ENCODE measurements at regions not wholly inside any gene's neighbourhood (a gene's known extent, or its start where the extent isn't known, plus 50 kb on each side); places are given as distances from the start of the nearest gene placed in this dataset.
A peak's percentile ranks its signal among the peaks of the same experiment; 100 is the strongest.
"Not testable (repeated sequence)": the region's sequence is repeated elsewhere in the genome, so short reads cannot be mapped to it uniquely, and the experiment has no call there.

- no peak for DNase-seq
Measured at GRCh38 chr6:168255283-168255881, 64.2 kb downstream of the DACT2 start.

DNA sequence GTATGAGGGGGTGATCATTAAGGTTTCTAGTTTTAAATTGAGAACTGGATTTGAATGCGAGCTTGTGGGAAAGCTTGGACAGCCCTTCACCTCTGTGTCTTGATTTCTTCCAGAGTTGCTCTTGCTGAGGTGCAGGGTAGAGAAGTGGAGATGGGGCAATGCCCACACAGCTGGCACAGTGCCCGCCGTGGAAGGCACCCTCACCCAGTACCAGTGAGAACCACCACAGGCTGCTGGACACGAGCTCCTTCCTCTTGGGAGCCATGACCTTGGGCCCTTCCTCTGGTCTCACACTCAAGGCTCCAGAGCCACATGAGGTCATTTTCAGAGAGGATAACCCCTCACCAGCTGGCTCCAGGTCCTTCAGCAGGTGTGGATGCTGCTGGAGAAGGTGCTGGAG is 67.3 kb downstream of the DACT2 start:
- no peak for DNase-seq

DNA sequence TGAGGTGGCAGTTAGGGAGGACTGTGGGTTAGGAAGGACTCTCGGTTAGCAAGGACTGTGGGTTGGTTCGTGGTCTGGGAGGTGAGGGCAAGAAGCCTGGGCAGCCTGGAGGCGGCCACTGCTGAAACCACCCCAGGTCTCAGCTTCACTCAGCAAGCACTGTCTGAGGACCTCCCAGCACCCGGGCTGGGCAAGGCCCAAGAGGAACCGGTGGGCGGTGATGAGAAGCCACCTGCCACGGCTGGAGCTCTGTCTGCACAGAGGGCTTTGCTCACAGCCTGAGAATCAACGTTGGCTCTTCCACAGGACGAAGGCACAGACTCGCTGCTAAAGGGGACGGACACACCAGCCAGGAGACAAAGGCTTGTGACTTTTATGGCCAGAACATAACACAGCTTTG is 69.3 kb downstream of the DACT2 start:
- DNase-seq = no peak

DNA sequence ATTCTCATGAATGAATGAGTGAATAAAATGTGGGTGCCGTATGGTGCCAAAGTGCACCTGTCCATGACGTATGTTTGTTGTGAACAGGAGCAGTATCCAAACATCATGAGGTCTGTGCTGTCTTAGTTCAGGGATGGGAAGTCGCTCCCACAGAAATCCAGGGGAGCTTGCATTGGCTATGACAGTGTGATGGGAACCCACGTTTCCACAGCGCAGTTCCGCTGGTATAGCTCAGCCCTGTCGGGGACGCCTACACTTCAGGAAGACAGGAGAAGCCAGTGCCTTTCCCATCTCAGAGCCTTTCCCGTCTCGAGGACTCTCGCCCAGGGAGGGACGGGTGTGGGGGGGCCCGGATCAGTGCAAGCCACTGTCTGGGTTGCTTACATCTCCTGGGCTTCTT is 69.8 kb downstream of the DACT2 start:
- no peak for DNase-seq

GRCh38 chr6:168248148-168248620 is 71.4 kb downstream of the DACT2 start:
- no peak for DNase-seq

GRCh38 chr6:168247443-168248147 is 72.0 kb downstream of the DACT2 start:
- DNase-seq = peak; percentile 7

GRCh38 chr6:168244961-168245551 is 74.5 kb downstream of the DACT2 start:
- no peak for DNase-seq

- no peak for DNase-seq
Measured at GRCh38 chr6:168243812-168244376, 75.7 kb downstream of the DACT2 start.

DNA sequence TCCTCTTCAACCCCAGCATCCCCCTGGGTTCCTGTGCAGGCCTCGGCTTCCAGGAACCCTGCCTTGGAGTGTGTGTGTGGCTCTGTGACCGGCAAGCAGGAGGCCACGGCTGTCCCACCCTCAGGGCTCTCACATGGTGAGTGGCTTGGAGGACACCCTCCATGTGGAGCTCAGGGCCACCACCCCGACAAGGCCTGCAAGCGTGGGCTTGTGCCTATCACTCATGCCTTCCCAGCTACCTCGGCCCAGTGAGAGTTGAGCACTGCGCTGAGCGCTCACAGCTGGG is 76.7 kb downstream of the DACT2 start:
- DNase-seq = no peak

- no peak for DNase-seq
Measured at GRCh38 chr6:168242111-168242939, 77.3 kb downstream of the DACT2 start.

DNA sequence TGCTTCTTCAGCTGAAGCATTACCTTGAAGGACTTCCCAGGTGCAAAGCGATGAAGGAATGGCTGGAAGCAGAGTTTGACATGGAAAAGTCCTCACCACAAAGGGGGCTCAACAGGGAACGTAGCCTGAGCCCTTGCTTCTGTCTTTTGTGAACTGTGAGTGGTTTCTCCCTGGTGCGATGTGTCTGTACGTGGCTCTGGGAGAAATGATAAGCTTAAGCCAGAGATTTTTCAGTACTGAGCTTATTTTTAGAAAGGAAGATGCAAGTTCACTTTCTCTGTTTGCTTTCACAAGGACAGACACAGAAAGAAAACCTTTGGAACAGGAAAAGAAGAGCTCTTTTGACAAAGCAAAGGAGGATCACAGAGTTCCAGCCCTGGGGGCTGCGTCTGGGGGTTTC is 79.4 kb downstream of the DACT2 start:
- no peak for DNase-seq

DNA sequence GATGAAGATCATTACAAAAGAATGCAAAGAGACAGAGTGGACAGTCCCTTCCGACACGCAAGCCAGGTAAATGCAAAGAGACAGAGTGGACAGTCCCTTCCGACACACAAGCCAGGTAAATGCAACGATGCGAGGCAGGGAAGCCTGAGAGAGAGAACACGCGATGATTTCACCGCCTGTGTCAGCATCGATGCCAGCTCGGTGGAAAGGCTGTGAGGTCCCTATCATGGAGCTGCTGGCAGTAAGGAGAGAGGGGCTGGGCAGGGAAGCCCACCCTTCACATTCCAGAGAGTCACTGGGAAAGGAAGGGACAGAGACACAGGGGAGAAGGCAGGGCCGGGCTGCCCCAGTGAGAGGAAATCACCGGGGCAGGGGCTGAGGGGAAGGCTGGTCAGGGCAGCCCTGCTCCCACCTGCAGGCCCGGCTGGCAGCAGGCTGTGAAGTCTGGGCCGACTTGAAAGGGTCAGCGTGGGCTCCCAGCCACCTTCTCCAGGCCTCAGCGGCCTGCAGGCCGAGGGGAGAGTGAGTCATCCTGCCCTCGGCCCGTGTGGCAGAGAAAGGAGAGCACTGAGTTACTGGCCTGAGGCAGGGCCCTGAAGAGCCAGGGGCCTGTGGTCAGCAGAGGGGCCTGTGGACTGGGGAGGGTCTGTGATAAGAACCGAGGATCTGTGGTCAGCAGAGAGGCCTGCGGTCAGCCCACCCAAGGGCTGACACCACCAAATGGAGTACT is 80.4 kb downstream of the DACT2 start:
- no peak for DNase-seq

GRCh38 chr6:168238159-168238909 is 81.2 kb downstream of the DACT2 start:
- DNase-seq = no peak

- DNase-seq = not testable (repeated sequence)
Measured at GRCh38 chr6:168233875-168234213, 85.7 kb downstream of the DACT2 start.

DNA sequence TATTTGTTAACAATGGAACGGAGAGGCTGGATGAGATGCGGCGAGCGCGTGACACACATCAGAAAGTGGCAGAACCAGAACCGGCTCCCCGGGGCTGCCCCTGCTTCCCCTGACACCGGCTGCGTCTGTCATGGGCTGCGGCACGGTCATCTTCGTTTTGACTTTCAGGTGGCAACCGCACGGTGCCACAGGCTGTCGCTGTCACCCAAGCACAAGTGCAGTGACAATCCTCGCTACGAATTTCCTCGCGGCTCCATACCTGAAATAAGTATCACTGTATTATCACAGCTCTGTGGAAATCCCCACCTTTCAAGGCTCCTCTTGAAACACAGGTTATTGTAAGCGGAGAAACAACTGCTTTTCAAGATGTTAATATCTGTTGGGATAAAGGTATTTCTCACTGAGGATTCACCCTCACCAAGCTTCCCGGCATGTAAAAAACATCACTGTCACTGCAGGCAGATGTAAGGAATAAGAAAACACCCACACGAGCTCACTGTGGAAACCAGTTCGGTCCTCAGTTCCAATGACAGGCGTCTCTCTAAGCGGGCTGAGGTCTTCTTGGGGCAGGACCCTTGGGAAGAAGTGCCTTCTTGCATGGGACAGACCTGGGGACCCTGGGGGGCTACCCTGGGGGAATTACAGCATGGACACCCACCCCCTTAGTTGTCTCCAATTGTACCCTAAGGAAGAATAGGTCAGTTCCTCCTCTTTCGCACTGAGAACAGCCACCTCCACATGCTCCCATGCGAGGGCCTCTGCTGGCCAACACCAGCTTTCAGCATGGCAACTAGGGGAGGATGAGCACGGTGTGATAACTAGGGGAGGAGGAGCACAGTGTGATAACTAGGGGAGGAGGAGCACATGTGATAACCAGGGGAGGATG is 86.3 kb downstream of the DACT2 start:
- no peak for DNase-seq

- DNase-seq = no peak
Measured at GRCh38 chr6:168232528-168232927, 87.0 kb downstream of the DACT2 start.

DNA sequence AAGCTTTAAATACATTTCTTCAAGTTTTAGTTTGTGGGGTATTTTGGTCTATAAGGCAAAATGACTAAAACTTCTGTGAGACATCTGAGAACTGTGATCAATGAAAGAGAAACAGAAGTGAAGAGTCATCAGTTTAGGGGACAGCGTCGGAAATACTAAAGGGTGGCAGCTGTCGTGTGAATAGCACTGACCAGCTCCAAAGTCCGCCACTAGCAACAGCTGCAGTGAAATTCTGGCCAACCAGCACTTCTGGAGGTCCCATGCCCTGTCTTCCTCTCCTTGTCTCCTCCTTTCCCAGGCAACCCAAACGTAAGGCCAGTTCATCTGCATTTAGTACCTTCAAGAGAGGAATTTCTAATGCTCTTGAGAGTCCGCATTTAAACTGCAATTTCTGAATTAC is 87.5 kb downstream of the DACT2 start:
- DNase-seq = no peak

- DNase-seq = no peak
Measured at GRCh38 chr6:168231393-168231957, 88.1 kb downstream of the DACT2 start.

DNA sequence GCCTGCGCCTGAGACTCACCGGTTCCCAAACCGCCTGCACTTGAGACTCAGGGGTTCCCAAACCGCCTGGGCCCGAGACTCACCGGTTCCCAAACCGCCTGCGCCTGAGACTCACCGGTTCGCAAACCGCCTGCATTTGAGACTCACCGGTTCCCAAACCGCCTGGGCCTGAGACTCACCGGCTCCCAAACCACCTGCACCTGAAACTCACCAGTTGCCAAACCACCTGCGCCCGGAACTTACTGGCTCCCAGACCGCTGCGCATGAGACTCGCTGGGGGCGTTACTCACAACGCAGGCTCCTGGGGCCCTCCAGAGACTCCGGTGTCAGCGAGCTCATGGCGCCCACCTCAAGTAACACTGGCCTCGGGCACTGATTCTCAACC is 90.2 kb downstream of the DACT2 start:
- no peak for DNase-seq

GRCh38 chr6:168228676-168229367 is 90.8 kb downstream of the DACT2 start:
- no peak for DNase-seq
